Nephron progenitor cell (in vitro differentiated cells): ENCODE measurements at regions not wholly inside any gene's neighbourhood (a gene's known extent, or its start where the extent isn't known, plus 50 kb on each side); places are given as distances from the start of the nearest gene placed in this dataset.

Experiments
- DNase-seq: peaks from one replicate; pipeline ENCODE4 v3.0.0; 2021
- H3K27ac Mint-ChIP-seq: 2 replicates; pipeline ENCODE4 v1.8.0; 2021; ENCODE audit warnings: mild to moderate bottlenecking, moderate library complexity, mixed read lengths
- H3K27me3 Mint-ChIP-seq: 2 replicates; pipeline ENCODE4 v1.8.0; 2021; ENCODE audit warnings: mild to moderate bottlenecking, low read depth, mixed read lengths; ENCODE audit not compliant: poor library complexity
- H3K36me3 Mint-ChIP-seq: 2 replicates; pipeline ENCODE4 v1.8.0; 2021; ENCODE audit warnings: low read depth, mixed read lengths
- H3K4me1 Mint-ChIP-seq: 2 replicates; pipeline ENCODE4 v1.8.0; 2021; ENCODE audit warnings: mixed read lengths
- H3K4me3 Mint-ChIP-seq: 2 replicates; pipeline ENCODE4 v1.8.0; 2021; ENCODE audit warnings: mild to moderate bottlenecking, moderate library complexity, mixed read lengths
- H3K9me3 Mint-ChIP-seq: 2 replicates; pipeline ENCODE4 v1.8.0; 2021; ENCODE audit warnings: mild to moderate bottlenecking, moderate library complexity, mixed read lengths
- TF ChIP-seq, protein P1 (sequence below): fragments of 200-600 bp; sonication (generic); IDR thresholded peaks from 2 replicates; pipeline ENCODE4 v1.5.0; 2021; ENCODE audit warnings: antibody characterized with exemption

DNA sequence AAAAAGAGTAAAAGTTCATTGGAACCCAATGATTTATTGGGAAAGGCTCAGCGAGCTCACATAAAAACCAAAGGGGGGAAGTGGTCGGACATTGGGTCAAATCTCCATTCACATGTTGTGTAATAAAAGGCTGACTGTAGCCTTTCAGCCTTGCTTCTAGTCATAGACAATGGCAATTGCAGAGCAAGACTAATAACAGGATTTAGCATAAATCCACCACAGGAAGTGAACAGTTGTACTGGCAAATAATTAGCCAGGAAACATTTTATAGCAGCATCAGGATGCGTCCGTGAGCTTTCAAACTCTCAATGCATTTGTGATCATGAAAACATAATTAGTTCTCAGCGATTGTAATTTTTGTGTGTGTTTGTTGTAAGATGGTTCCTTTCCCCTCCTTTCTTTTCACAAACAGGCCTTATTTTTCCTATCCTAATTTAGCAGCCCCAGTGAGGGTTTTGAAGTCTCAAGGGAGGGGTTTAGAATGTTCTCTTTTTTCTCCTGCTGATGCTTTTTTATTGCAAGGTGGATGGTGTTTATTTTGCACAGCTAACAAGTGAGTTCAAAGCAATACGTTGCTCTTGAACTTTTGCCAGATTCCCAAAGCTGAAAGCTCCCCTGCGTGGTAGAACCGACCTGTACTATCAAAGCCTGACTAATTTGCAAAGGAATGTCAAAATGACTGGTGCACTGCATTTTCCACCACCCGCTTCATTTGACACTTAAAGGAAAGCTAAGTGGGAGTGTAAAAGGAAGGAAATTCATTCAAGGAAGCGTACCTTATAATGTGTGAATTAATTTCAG is 105.6 kb downstream of the SPRY2 start:
- H3K36me3 Mint-ChIP-seq = peaks cover 5% of the 10 kb centered on the region
- H3K27ac Mint-ChIP-seq = peak overlapping the region; percentile 90
- peak; percentile 12 for DNase-seq
- no peaks in the 10 kb centered on the region for H3K27me3 Mint-ChIP-seq
- peaks cover 40% of the 10 kb centered on the region for H3K4me1 Mint-ChIP-seq
- peaks cover 13% of the 10 kb centered on the region for H3K9me3 Mint-ChIP-seq
- TF ChIP-seq, protein P1, sequence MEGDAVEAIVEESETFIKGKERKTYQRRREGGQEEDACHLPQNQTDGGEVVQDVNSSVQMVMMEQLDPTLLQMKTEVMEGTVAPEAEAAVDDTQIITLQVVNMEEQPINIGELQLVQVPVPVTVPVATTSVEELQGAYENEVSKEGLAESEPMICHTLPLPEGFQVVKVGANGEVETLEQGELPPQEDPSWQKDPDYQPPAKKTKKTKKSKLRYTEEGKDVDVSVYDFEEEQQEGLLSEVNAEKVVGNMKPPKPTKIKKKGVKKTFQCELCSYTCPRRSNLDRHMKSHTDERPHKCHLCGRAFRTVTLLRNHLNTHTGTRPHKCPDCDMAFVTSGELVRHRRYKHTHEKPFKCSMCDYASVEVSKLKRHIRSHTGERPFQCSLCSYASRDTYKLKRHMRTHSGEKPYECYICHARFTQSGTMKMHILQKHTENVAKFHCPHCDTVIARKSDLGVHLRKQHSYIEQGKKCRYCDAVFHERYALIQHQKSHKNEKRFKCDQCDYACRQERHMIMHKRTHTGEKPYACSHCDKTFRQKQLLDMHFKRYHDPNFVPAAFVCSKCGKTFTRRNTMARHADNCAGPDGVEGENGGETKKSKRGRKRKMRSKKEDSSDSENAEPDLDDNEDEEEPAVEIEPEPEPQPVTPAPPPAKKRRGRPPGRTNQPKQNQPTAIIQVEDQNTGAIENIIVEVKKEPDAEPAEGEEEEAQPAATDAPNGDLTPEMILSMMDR = no peak
- H3K4me3 Mint-ChIP-seq = peak overlapping the region; percentile 11

- no peak for DNase-seq
- Mint-ChIP-seq H3K36me3 (peaks cover 10% of the 10 kb centered on the region), H3K4me1 (peaks cover 22% of the 10 kb centered on the region), H3K27ac (no peak overlapping the region), H3K27me3 (no peaks in the 10 kb centered on the region), H3K9me3 (peaks cover 10% of the 10 kb centered on the region), H3K4me3 (no peak overlapping the region)
- TF ChIP-seq, protein P1 = no peak
Measured at GRCh38 chr13:80227645-80228044, 113.3 kb downstream of the SPRY2 start.

DNA sequence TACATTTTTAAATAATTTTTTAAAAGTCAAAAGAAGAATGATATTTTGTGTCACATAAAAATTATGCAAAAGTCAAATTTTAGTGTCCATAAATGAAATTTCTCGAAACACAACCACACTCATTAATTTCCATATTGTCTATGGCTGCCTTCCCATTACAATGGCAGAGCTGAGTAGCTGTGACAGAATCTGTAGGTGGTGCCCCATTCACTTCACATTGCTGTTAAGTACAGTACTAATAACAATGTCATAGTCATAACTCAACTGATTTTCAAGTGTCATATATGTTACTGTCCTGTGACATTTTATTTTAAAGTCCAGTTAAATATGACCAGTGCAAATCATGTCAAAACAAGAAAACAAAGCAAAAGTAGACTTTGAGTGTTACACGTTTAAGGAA is 114.3 kb downstream of the SPRY2 start:
- peaks cover 22% of the 10 kb centered on the region for H3K4me1 Mint-ChIP-seq
- H3K9me3 Mint-ChIP-seq = peaks cover 5% of the 10 kb centered on the region
- no peak for DNase-seq
- H3K27ac Mint-ChIP-seq = peak overlapping the region; percentile 43
- H3K36me3 Mint-ChIP-seq = peaks cover 5% of the 10 kb centered on the region
- H3K4me3 Mint-ChIP-seq = no peak overlapping the region
- no peaks in the 10 kb centered on the region for H3K27me3 Mint-ChIP-seq
- TF ChIP-seq, protein P1 = no peak

DNA sequence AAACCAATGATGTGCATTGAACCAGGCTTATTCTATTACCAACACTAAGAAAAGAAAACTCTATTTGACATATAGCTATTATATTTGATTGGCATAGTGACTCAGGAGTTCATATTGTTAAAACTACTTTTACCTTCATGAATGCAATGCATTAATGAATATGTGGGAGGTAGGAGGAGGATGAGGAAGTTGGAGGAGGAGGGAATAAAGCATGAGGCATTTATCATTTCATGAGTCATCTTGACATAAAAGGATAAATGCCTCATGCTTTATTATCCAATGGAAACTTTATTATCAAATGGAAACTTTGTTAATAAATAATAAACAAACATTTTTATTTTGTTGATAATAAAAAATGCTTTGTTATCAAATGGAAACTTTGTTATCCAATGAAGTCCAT is 116.5 kb downstream of the SPRY2 start:
- Mint-ChIP-seq H3K4me1 (peaks cover 14% of the 10 kb centered on the region), H3K4me3 (no peak overlapping the region), H3K9me3 (peaks cover 6% of the 10 kb centered on the region), H3K27me3 (no peaks in the 10 kb centered on the region), H3K36me3 (peaks cover 5% of the 10 kb centered on the region), H3K27ac (no peak overlapping the region)
- DNase-seq = no peak
- TF ChIP-seq, protein P1 = no peak

DNA sequence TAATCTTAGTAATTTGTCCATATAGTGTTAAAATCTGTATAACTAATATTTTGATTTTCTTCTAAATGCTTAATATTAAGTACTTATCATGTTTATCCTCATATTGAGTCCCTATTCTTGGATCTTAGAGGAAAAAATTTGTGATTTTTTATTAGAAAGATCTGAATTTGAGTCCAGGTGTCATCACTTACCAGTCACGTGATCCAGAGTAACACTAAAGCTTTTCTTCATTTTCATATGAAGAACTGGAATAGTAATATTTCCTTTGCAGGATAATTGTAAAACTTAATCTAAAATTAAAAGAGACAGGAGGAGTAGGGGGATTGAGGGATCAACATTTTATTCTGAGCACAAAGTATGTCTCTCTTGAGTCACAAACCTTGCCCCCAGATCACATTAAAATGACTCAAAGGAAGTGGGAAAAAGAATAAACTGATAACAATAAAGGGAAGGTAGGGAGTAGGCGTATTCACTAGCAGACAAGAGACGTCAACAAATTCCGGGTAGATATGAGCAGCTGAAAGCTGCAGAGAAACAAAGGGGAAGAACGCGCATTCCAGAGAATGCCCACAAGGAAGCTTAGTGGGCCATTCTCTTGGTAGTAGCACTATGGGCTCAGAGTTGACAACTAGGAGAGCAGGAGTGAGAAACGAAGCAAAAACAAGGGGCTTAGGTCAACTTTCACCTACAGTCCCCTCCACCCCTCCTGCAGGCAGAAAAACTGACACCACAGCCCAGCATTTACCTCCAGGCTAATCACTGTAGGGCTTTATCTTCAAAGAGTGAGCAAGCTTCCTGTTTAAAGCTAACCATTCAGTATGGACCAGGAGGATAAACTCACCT is 123.1 kb downstream of the SPRY2 start:
- H3K27ac Mint-ChIP-seq = peak overlapping the region; percentile 0
- peaks cover 1% of the 10 kb centered on the region for H3K36me3 Mint-ChIP-seq
- TF ChIP-seq, protein P1 = no peak
- H3K9me3 Mint-ChIP-seq = peaks cover 4% of the 10 kb centered on the region
- peaks cover 20% of the 10 kb centered on the region for H3K4me1 Mint-ChIP-seq
- no peak for DNase-seq
- H3K4me3 Mint-ChIP-seq = no peak overlapping the region
- H3K27me3 Mint-ChIP-seq = no peaks in the 10 kb centered on the region
